WTC11 (cell line): ENCODE measurements at regions not wholly inside any gene's neighbourhood (a gene's known extent, or its start where the extent isn't known, plus 50 kb on each side); places are given as distances from the start of the nearest gene placed in this dataset.

Experiments used
- ATAC-seq: fragments of 200-7000 bp; cut with Tn5 transposase; 2 replicates; pipeline ENCODE4 v1.10.0; 2021; ENCODE audit warnings: mild to moderate bottlenecking, moderate library complexity
- CTCF ChIA-PET: fragments of 300-600 bp; sonication (Branson Sonifier 250); formaldehyde crosslinking; loops from one replicate; lab custom pipeline; 2021; ENCODE audit warnings: antibody characterized with exemption; lab: Charles Lee
- POLR2A ChIA-PET: fragments of 350-600 bp; sonication (Branson Sonifier 250); formaldehyde crosslinking; loops from one replicate; lab custom pipeline; 2021; ENCODE audit warnings: antibody characterized with exemption; lab: Charles Lee
- DNase-seq: peaks from one replicate; pipeline ENCODE4 v3.0.0; 2021; ENCODE audit warnings: low spot score
- H3K27ac Mint-ChIP-seq: 2 replicates; pipeline ENCODE4 v1.8.0; 2021; ENCODE audit warnings: mixed read lengths
- H3K27me3 Mint-ChIP-seq: 2 replicates; pipeline ENCODE4 v1.8.0; 2021; ENCODE audit warnings: low read depth, mild to moderate bottlenecking, moderate library complexity, mixed read lengths
- H3K36me3 Mint-ChIP-seq: 2 replicates; pipeline ENCODE4 v1.8.0; 2021; ENCODE audit warnings: mixed read lengths
- H3K4me1 Mint-ChIP-seq: 2 replicates; pipeline ENCODE4 v1.8.0; 2022; ENCODE audit warnings: mixed read lengths
- H3K4me3 Mint-ChIP-seq: 2 replicates; pipeline ENCODE4 v1.8.0; 2021; ENCODE audit warnings: mild to moderate bottlenecking, moderate library complexity, mixed read lengths
- H3K9me3 Mint-ChIP-seq: 2 replicates; pipeline ENCODE4 v1.8.0; 2021; ENCODE audit warnings: mixed read lengths
- ATF1 ChIP-seq: sonication (generic); formaldehyde crosslinking; IDR thresholded peaks from 2 replicates; pipeline ENCODE4 v1.8.1; 2023; ENCODE audit warnings: mild to moderate bottlenecking, moderate library complexity, missing genetic modification reagents
- ATF6 ChIP-seq: sonication (generic); formaldehyde crosslinking; IDR thresholded peaks from 2 replicates; pipeline ENCODE4 v1.8.1; 2023; ENCODE audit warnings: mild to moderate bottlenecking, missing genetic modification reagents
- FOXP1 ChIP-seq: sonication (generic); formaldehyde crosslinking; IDR thresholded peaks from 2 replicates; pipeline ENCODE4 v1.8.0; 2022; ENCODE audit warnings: missing genetic modification reagents, mild to moderate bottlenecking, moderate library complexity, borderline replicate concordance
- KAT7 ChIP-seq: sonication (generic); formaldehyde crosslinking; IDR thresholded peaks from 2 replicates; pipeline ENCODE4 v1.8.1; 2023; ENCODE audit warnings: missing genetic modification reagents, mild to moderate bottlenecking, borderline replicate concordance
- MAX ChIP-seq: sonication (generic); formaldehyde crosslinking; IDR thresholded peaks from 2 replicates; pipeline ENCODE4 v1.8.0; 2022; ENCODE audit warnings: mild to moderate bottlenecking, missing genetic modification reagents
- MYBL2 ChIP-seq: sonication (generic); formaldehyde crosslinking; IDR thresholded peaks from 2 replicates; pipeline ENCODE4 v1.8.1; 2023; ENCODE audit warnings: mild to moderate bottlenecking, moderate library complexity, missing genetic modification reagents
- SMAD3 ChIP-seq: sonication (generic); formaldehyde crosslinking; IDR thresholded peaks from 2 replicates; pipeline ENCODE4 v1.8.0; 2022; ENCODE audit warnings: missing genetic modification reagents, mild to moderate bottlenecking, borderline replicate concordance
- TCF7 ChIP-seq: sonication (generic); formaldehyde crosslinking; IDR thresholded peaks from 2 replicates; pipeline ENCODE4 v1.8.0; 2022; ENCODE audit warnings: mild to moderate bottlenecking, low read depth, missing genetic modification reagents, moderate library complexity
- ZNF138 ChIP-seq: sonication (generic); formaldehyde crosslinking; conservative IDR thresholded peaks from 2 replicates; pipeline ENCODE4 v1.8.1; 2022; ENCODE audit warnings: mild to moderate bottlenecking, moderate library complexity, missing genetic modification reagents
- ZNF232 ChIP-seq: sonication (generic); formaldehyde crosslinking; IDR thresholded peaks from 2 replicates; pipeline ENCODE4 v1.8.0; 2022; ENCODE audit warnings: mild to moderate bottlenecking, missing genetic modification reagents
- ZNF281 ChIP-seq: sonication (generic); formaldehyde crosslinking; IDR thresholded peaks from 2 replicates; pipeline ENCODE4 v1.8.0; 2023; ENCODE audit warnings: mild to moderate bottlenecking, missing genetic modification reagents
- ZNF317 ChIP-seq: sonication (generic); formaldehyde crosslinking; IDR thresholded peaks from 2 replicates; pipeline ENCODE4 v1.8.1; 2023; ENCODE audit warnings: low read depth, mild to moderate bottlenecking, moderate library complexity, missing genetic modification reagents, borderline replicate concordance
- TF ChIP-seq, protein P1 (sequence below): sonication (generic); formaldehyde crosslinking; IDR thresholded peaks from 2 replicates; pipeline ENCODE4 v1.8.0; 2023; ENCODE audit warnings: missing genetic modification reagents, mild to moderate bottlenecking, borderline replicate concordance
- TF ChIP-seq, protein P2 (sequence below): sonication (generic); formaldehyde crosslinking; conservative IDR thresholded peaks from 2 replicates; pipeline ENCODE4 v1.8.1; 2023; ENCODE audit warnings: mild to moderate bottlenecking, low read depth, missing genetic modification reagents, moderate library complexity
- TF ChIP-seq, protein P3 (sequence below): sonication (generic); formaldehyde crosslinking; IDR thresholded peaks from 2 replicates; pipeline ENCODE4 v1.8.0; 2022; ENCODE audit warnings: mild to moderate bottlenecking, missing genetic modification reagents
- TF ChIP-seq, protein P4 (sequence below): sonication (generic); formaldehyde crosslinking; IDR thresholded peaks from 2 replicates; pipeline ENCODE4 v1.8.1; 2023; ENCODE audit warnings: mild to moderate bottlenecking, missing genetic modification reagents, moderate library complexity
- TF ChIP-seq, protein P5 (sequence below): sonication (generic); formaldehyde crosslinking; IDR thresholded peaks from 2 replicates; pipeline ENCODE4 v1.8.1; 2022; ENCODE audit warnings: low read depth, mild to moderate bottlenecking, moderate library complexity, missing genetic modification reagents, borderline replicate concordance
- TF ChIP-seq, protein P6 (sequence below): fragments of 250-450 bp; sonication (Bioruptor Pico); IDR thresholded peaks from 2 replicates; pipeline ENCODE4 v1.8.0; 2021; ENCODE audit warnings: mild to moderate bottlenecking

- TF ChIP-seq, protein P1, sequence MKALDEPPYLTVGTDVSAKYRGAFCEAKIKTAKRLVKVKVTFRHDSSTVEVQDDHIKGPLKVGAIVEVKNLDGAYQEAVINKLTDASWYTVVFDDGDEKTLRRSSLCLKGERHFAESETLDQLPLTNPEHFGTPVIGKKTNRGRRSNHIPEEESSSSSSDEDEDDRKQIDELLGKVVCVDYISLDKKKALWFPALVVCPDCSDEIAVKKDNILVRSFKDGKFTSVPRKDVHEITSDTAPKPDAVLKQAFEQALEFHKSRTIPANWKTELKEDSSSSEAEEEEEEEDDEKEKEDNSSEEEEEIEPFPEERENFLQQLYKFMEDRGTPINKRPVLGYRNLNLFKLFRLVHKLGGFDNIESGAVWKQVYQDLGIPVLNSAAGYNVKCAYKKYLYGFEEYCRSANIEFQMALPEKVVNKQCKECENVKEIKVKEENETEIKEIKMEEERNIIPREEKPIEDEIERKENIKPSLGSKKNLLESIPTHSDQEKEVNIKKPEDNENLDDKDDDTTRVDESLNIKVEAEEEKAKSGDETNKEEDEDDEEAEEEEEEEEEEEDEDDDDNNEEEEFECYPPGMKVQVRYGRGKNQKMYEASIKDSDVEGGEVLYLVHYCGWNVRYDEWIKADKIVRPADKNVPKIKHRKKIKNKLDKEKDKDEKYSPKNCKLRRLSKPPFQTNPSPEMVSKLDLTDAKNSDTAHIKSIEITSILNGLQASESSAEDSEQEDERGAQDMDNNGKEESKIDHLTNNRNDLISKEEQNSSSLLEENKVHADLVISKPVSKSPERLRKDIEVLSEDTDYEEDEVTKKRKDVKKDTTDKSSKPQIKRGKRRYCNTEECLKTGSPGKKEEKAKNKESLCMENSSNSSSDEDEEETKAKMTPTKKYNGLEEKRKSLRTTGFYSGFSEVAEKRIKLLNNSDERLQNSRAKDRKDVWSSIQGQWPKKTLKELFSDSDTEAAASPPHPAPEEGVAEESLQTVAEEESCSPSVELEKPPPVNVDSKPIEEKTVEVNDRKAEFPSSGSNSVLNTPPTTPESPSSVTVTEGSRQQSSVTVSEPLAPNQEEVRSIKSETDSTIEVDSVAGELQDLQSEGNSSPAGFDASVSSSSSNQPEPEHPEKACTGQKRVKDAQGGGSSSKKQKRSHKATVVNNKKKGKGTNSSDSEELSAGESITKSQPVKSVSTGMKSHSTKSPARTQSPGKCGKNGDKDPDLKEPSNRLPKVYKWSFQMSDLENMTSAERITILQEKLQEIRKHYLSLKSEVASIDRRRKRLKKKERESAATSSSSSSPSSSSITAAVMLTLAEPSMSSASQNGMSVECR (CRISPR knock-in tag) = no peak
- TF ChIP-seq ZNF317 (CRISPR knock-in tag) (no peak), MYBL2 (CRISPR knock-in tag) (no peak), ATF6 (no peak), FOXP1 (CRISPR knock-in tag) (no peak)
Measured at GRCh38 chr1:105231378-105231777, 1481.7 kb downstream of the AMY1C start (continued).

- CTCF ChIA-PET = no interaction called here
- H3K4me3 Mint-ChIP-seq = no peak overlapping the region
- TF ChIP-seq, protein P2, sequence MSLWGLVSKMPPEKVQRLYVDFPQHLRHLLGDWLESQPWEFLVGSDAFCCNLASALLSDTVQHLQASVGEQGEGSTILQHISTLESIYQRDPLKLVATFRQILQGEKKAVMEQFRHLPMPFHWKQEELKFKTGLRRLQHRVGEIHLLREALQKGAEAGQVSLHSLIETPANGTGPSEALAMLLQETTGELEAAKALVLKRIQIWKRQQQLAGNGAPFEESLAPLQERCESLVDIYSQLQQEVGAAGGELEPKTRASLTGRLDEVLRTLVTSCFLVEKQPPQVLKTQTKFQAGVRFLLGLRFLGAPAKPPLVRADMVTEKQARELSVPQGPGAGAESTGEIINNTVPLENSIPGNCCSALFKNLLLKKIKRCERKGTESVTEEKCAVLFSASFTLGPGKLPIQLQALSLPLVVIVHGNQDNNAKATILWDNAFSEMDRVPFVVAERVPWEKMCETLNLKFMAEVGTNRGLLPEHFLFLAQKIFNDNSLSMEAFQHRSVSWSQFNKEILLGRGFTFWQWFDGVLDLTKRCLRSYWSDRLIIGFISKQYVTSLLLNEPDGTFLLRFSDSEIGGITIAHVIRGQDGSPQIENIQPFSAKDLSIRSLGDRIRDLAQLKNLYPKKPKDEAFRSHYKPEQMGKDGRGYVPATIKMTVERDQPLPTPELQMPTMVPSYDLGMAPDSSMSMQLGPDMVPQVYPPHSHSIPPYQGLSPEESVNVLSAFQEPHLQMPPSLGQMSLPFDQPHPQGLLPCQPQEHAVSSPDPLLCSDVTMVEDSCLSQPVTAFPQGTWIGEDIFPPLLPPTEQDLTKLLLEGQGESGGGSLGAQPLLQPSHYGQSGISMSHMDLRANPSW (CRISPR knock-in tag) = no peak
- TF ChIP-seq ZNF232 = no peak
- TF ChIP-seq SMAD3 (CRISPR knock-in tag) = no peak
- TF ChIP-seq, protein P3, sequence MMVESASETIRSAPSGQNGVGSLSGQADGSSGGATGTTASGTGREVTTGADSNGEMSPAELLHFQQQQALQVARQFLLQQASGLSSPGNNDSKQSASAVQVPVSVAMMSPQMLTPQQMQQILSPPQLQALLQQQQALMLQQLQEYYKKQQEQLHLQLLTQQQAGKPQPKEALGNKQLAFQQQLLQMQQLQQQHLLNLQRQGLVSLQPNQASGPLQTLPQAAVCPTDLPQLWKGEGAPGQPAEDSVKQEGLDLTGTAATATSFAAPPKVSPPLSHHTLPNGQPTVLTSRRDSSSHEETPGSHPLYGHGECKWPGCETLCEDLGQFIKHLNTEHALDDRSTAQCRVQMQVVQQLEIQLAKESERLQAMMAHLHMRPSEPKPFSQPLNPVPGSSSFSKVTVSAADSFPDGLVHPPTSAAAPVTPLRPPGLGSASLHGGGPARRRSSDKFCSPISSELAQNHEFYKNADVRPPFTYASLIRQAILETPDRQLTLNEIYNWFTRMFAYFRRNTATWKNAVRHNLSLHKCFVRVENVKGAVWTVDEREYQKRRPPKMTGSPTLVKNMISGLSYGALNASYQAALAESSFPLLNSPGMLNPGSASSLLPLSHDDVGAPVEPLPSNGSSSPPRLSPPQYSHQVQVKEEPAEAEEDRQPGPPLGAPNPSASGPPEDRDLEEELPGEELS (CRISPR knock-in tag) = no peak
- TF ChIP-seq, protein P4, sequence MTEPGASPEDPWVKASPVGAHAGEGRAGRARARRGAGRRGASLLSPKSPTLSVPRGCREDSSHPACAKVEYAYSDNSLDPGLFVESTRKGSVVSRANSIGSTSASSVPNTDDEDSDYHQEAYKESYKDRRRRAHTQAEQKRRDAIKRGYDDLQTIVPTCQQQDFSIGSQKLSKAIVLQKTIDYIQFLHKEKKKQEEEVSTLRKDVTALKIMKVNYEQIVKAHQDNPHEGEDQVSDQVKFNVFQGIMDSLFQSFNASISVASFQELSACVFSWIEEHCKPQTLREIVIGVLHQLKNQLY (CRISPR knock-in tag) = no peak
- TF ChIP-seq ATF1 = no peak
- no peak for TF ChIP-seq MAX
- TF ChIP-seq TCF7 (CRISPR knock-in tag) = no peak
- TF ChIP-seq, protein P5, sequence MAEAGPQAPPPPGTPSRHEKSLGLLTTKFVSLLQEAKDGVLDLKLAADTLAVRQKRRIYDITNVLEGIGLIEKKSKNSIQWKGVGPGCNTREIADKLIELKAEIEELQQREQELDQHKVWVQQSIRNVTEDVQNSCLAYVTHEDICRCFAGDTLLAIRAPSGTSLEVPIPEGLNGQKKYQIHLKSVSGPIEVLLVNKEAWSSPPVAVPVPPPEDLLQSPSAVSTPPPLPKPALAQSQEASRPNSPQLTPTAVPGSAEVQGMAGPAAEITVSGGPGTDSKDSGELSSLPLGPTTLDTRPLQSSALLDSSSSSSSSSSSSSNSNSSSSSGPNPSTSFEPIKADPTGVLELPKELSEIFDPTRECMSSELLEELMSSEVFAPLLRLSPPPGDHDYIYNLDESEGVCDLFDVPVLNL (CRISPR knock-in tag) = no peak
- TF ChIP-seq, protein P6, sequence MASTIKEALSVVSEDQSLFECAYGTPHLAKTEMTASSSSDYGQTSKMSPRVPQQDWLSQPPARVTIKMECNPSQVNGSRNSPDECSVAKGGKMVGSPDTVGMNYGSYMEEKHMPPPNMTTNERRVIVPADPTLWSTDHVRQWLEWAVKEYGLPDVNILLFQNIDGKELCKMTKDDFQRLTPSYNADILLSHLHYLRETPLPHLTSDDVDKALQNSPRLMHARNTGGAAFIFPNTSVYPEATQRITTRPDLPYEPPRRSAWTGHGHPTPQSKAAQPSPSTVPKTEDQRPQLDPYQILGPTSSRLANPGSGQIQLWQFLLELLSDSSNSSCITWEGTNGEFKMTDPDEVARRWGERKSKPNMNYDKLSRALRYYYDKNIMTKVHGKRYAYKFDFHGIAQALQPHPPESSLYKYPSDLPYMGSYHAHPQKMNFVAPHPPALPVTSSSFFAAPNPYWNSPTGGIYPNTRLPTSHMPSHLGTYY (CRISPR knock-in tag) = no peak
- no peak for TF ChIP-seq KAT7 (CRISPR knock-in tag)
- TF ChIP-seq ZNF138 (CRISPR knock-in tag) = no peak
- no peak for TF ChIP-seq ZNF281
Measured at GRCh38 chr1:105243411-105243810, 1493.7 kb downstream of the AMY1C start.

More at GRCh38 chr1:105243411-105243810, 1493.7 kb downstream of the AMY1C start:
- Mint-ChIP-seq H3K9me3 (peaks cover 9% of the 10 kb centered on the region), H3K4me1 (no peaks in the 10 kb centered on the region), H3K27me3 (no peaks in the 10 kb centered on the region), H3K27ac (no peak overlapping the region), H3K36me3 (no peaks in the 10 kb centered on the region)
- POLR2A ChIA-PET = no interaction called here
- ATAC-seq (no peak), DNase-seq (no peak)
